GM23338 (cell line): ENCODE measurements at regions not wholly inside any gene's neighbourhood (a gene's known extent, or its start where the extent isn't known, plus 50 kb on each side); places are given as distances from the start of the nearest gene placed in this dataset.

Experiments used
- ATAC-seq: fragments of 200-7000 bp; cut with Tn5 transposase; 3 replicates; pipeline ENCODE4 v1.9.1; 2020
- DNase-seq: peaks from one replicate; pipeline ENCODE4 v3.0.0-alpha.2; 2015; ENCODE audit warnings: low spot score
- H2AFZ ChIP-seq: fragments of 200-600 bp; sonication (generic); 2 replicates; pipeline ENCODE4 v1.8.0; 2016; ENCODE audit warnings: antibody characterized with exemption, mild to moderate bottlenecking, moderate library complexity
- H3F3A ChIP-seq: fragments of 200-600 bp; sonication (generic); replicated peaks from 2 replicates; pipeline ENCODE4 v1.8.0; 2017; ENCODE audit warnings: antibody characterized with exemption, mixed run types, low read depth
- H3K27ac ChIP-seq: fragments of 200-600 bp; sonication (generic); 2 replicates; pipeline ENCODE4 v1.6.1; 2016; ENCODE audit warnings: low read depth
- H3K27me3 ChIP-seq: fragments of 200-600 bp; sonication (generic); 2 replicates; pipeline ENCODE4 v1.8.0; 2016; ENCODE audit warnings: mild to moderate bottlenecking, mixed run types, moderate library complexity; ENCODE audit not compliant: insufficient read depth
- H3K36me3 ChIP-seq: fragments of 200-600 bp; sonication (generic); 2 replicates; pipeline ENCODE4 v1.8.0; 2016; ENCODE audit warnings: mild to moderate bottlenecking; ENCODE audit not compliant: insufficient read depth
- H3K4me1 ChIP-seq: fragments of 200-600 bp; sonication (generic); 2 replicates; pipeline ENCODE4 v1.8.0; 2016; ENCODE audit warnings: mild to moderate bottlenecking, moderate library complexity; ENCODE audit not compliant: insufficient read depth
- H3K4me2 ChIP-seq: fragments of 200-600 bp; sonication (generic); 2 replicates; pipeline ENCODE4 v1.7.1; 2017; ENCODE audit warnings: mixed run types
- H3K4me3 ChIP-seq: fragments of 200-600 bp; sonication (generic); 2 replicates; pipeline ENCODE4 v1.6.1; 2016; ENCODE audit warnings: mixed run types
- H3K79me2 ChIP-seq: fragments of 200-600 bp; sonication (generic); replicated peaks from 2 replicates; pipeline ENCODE4 v1.8.0; 2017; ENCODE audit warnings: mild to moderate bottlenecking; ENCODE audit not compliant: insufficient read depth
- H3K9me2 ChIP-seq: fragments of 200-600 bp; sonication (generic); 2 replicates; pipeline ENCODE4 v1.8.0; 2017; ENCODE audit not compliant: insufficient read depth
- H4K20me1 ChIP-seq: fragments of 200-600 bp; sonication (generic); replicated peaks from 2 replicates; pipeline ENCODE4 v1.8.0; 2017; ENCODE audit warnings: mild to moderate bottlenecking; ENCODE audit not compliant: insufficient read depth
- H3K27ac Mint-ChIP-seq: 2 replicates; pipeline ENCODE4 v1.8.0; 2020; ENCODE audit warnings: inconsistent platforms, mild to moderate bottlenecking, moderate library complexity, mixed read lengths
- H3K27me3 Mint-ChIP-seq: 3 replicates; pipeline ENCODE4 v1.8.0; 2022; ENCODE audit warnings: low read depth, mild to moderate bottlenecking, moderate library complexity, mixed read lengths, inconsistent platforms; ENCODE audit not compliant: insufficient read depth, poor library complexity
- H3K36me3 Mint-ChIP-seq: 3 replicates; pipeline ENCODE4 v1.8.0; 2021; ENCODE audit warnings: low read depth, mild to moderate bottlenecking, inconsistent platforms, moderate library complexity, mixed read lengths
- H3K4me1 Mint-ChIP-seq: 3 replicates; pipeline ENCODE4 v1.8.0; 2020; ENCODE audit warnings: mild to moderate bottlenecking, inconsistent platforms, mixed read lengths
- H3K4me3 Mint-ChIP-seq: 3 replicates; pipeline ENCODE4 v1.8.0; 2021; ENCODE audit warnings: moderate library complexity, mild to moderate bottlenecking, inconsistent platforms, mixed read lengths
- H3K9me3 Mint-ChIP-seq: 3 replicates; pipeline ENCODE4 v1.8.0; 2020; ENCODE audit warnings: moderate library complexity, mild to moderate bottlenecking, inconsistent platforms, mixed read lengths
- CREB1 ChIP-seq: fragments of 250-450 bp; sonication (Bioruptor Pico); IDR thresholded peaks from 2 replicates; pipeline ENCODE4 v1.5.0; 2020; ENCODE audit warnings: low read depth, mild to moderate bottlenecking, moderate library complexity
- EZH2phosphoT487 ChIP-seq: fragments of 200-600 bp; sonication (generic); IDR thresholded peaks from one replicate; pipeline ENCODE4 v1.8.1; 2018; ENCODE audit warnings: antibody characterized with exemption; ENCODE audit not compliant: unreplicated experiment
- JUNB ChIP-seq: IDR thresholded peaks from one replicate; pipeline ENCODE4 v1.6.1; 2016; ENCODE audit warnings: antibody characterized with exemption; ENCODE audit not compliant: unreplicated experiment
- NANOG ChIP-seq: IDR thresholded peaks from 2 replicates; pipeline ENCODE4 v1.6.1; 2016; ENCODE audit warnings: antibody characterized with exemption, borderline replicate concordance
- POLR2AphosphoS5 ChIP-seq: IDR thresholded peaks from 2 replicates; pipeline ENCODE4 v1.6.1; 2016; ENCODE audit warnings: antibody characterized with exemption, low read depth
- REST ChIP-seq: IDR thresholded peaks from one replicate; pipeline ENCODE4 v1.6.1; 2018; ENCODE audit warnings: antibody characterized with exemption; ENCODE audit not compliant: unreplicated experiment
- STAT1 ChIP-seq: IDR thresholded peaks from one replicate; pipeline ENCODE4 v1.6.1; 2016; ENCODE audit warnings: antibody characterized with exemption; ENCODE audit not compliant: unreplicated experiment
- ZNF114 ChIP-seq: fragments of 250-450 bp; sonication (Bioruptor Pico); IDR thresholded peaks from 2 replicates; pipeline ENCODE4 v1.5.0; 2020; ENCODE audit warnings: mild to moderate bottlenecking, moderate library complexity
- ZNF331 ChIP-seq: fragments of 250-450 bp; sonication (Bioruptor Pico); IDR thresholded peaks from 2 replicates; pipeline ENCODE4 v1.5.0; 2020; ENCODE audit warnings: low read depth, mild to moderate bottlenecking, moderate library complexity

- H3K4me1 ChIP-seq = peaks cover 37% of the 10 kb centered on the region
- H3K4me2 ChIP-seq = peak overlapping the region; percentile 64
- H3K36me3 Mint-ChIP-seq = peaks cover 2% of the 10 kb centered on the region; the same call in 1 of the 3 replicates
- peaks cover 42% of the 10 kb centered on the region for H3K4me1 Mint-ChIP-seq
- DNase-seq (peak; percentile 94), ATAC-seq (peak; percentile 99)
- H2AFZ ChIP-seq = no peak overlapping the region
- peak overlapping the region; percentile 29 for H3K4me3 ChIP-seq
- H3K27ac Mint-ChIP-seq = peak overlapping the region; percentile 88
- no peaks in the 10 kb centered on the region for H3K9me2 ChIP-seq
- H3K27ac ChIP-seq = 0 out of 2 replicates have a peak overlapping the region, but pooled peaks have one; percentile 51
- no peaks in the 10 kb centered on the region for H4K20me1 ChIP-seq
- no peaks in the 10 kb centered on the region for H3K79me2 ChIP-seq
- no peaks in the 10 kb centered on the region for H3K36me3 ChIP-seq
- H3K27me3 Mint-ChIP-seq = peaks cover 5% of the 10 kb centered on the region
- peaks cover 4% of the 10 kb centered on the region; the same call in 1 of the 3 replicates for H3K9me3 Mint-ChIP-seq
- no peaks in the 10 kb centered on the region for H3K27me3 ChIP-seq
- TF ChIP-seq ZNF114 (CRISPR knock-in tag) = no peak
- TF ChIP-seq CREB1 = peak; percentile 86
- TF ChIP-seq REST = no peak
- no peak for TF ChIP-seq JUNB
- peak overlapping the region; percentile 48 for H3K4me3 Mint-ChIP-seq
- H3F3A ChIP-seq = no peaks in the 10 kb centered on the region
Measured at GRCh38 chr10:25818751-25819150, 115.3 kb upstream of the MYO3A start.

GRCh38 chr10:25820472-25820871, 113.6 kb upstream of the MYO3A start:
- no peak for ATAC-seq
- H3K79me2 ChIP-seq = no peaks in the 10 kb centered on the region
- H3K9me2 ChIP-seq = no peaks in the 10 kb centered on the region
- no peaks in the 10 kb centered on the region for H3K27me3 ChIP-seq
- 0 out of 2 replicates have a peak overlapping the region, but pooled peaks have one; percentile 29 for H2AFZ ChIP-seq
- H3K4me3 ChIP-seq = no peak overlapping the region
- H3F3A ChIP-seq = no peaks in the 10 kb centered on the region
- TF ChIP-seq JUNB = no peak
- TF ChIP-seq POLR2AphosphoS5 = no peak
- no peak for TF ChIP-seq REST
- no peak for TF ChIP-seq EZH2phosphoT487
- no peak for TF ChIP-seq ZNF331 (CRISPR knock-in tag)
- TF ChIP-seq STAT1 = no peak
- no peak for TF ChIP-seq ZNF114 (CRISPR knock-in tag)
- TF ChIP-seq CREB1 = no peak
- TF ChIP-seq NANOG = no peak
- H3K4me1 ChIP-seq = peaks cover 37% of the 10 kb centered on the region
- H3K36me3 ChIP-seq = no peaks in the 10 kb centered on the region
- Mint-ChIP-seq H3K36me3 (no peaks in the 10 kb centered on the region; the same call in 2 of the 3 replicates), H3K27me3 (peaks cover 5% of the 10 kb centered on the region), H3K4me3 (no peak overlapping the region), H3K4me1 (peaks cover 42% of the 10 kb centered on the region), H3K9me3 (peaks cover 4% of the 10 kb centered on the region; the same call in 1 of the 3 replicates), H3K27ac (no peak overlapping the region)
- no peak overlapping the region for H3K4me2 ChIP-seq
- DNase-seq = no peak
- H3K27ac ChIP-seq = no peak overlapping the region
- H4K20me1 ChIP-seq = no peaks in the 10 kb centered on the region
